Vagina (tissue), 2 donors: ENCODE measurements at regions not wholly inside any gene's neighbourhood (a gene's known extent, or its start where the extent isn't known, plus 50 kb on each side); places are given as distances from the start of the nearest gene placed in this dataset.

Experiments
- DNase-seq, 2 donors: peaks; one replicate each; pipeline ENCODE4 v3.0.0-alpha.2; 2017; ENCODE audit errors: extremely low spot score in 2 of 2
- H3K27ac ChIP-seq: fragments of 200-600 bp; sonication (generic); one replicate; pipeline ENCODE4 v1.5.1; 2019
- H3K27me3 ChIP-seq: fragments of 200-600 bp; sonication (generic); one replicate; pipeline ENCODE4 v1.5.1; 2019
- H3K36me3 ChIP-seq, 2 donors: fragments of 200-600 bp; sonication (generic); one replicate each; pipeline ENCODE4 v1.5.1; 2017 to 2019
- H3K4me1 ChIP-seq: fragments of 200-600 bp; sonication (generic); one replicate; pipeline ENCODE4 v1.5.1; 2019
- H3K4me3 ChIP-seq, 2 donors: fragments of 200-600 bp; sonication (generic); 1 replicate in 1 of 2; 2 replicates in 1 of 2; pipeline ENCODE4 v1.5.1; 2016 to 2019
- H3K9me3 ChIP-seq: fragments of 200-600 bp; sonication (generic); one replicate; pipeline ENCODE4 v1.5.1; 2019
- POLR2A ChIP-seq, 2 donors: fragments of 450-650 bp; IDR thresholded peaks; one replicate each; pipeline ENCODE4 v1.6.1; 2017; ENCODE audit warnings: antibody characterized with exemption in 2 of 2, mild to moderate bottlenecking in 2 of 2, moderate library complexity in 2 of 2
- POLR2AphosphoS5 ChIP-seq, 2 donors: sonication (generic); formaldehyde crosslinking; IDR thresholded peaks; one replicate each; pipeline ENCODE4 v1.9.0; 2017; ENCODE audit warnings: antibody characterized with exemption in 2 of 2, mild to moderate bottlenecking in 2 of 2, low read depth in 1 of 2; ENCODE audit not compliant: insufficient read depth in 1 of 2
- intact Hi-C: fragments of 100-400 bp; cut with DNase I; formaldehyde crosslinking; loops from one replicate; pipeline ENCODE4 v1.15.1; 2023
- TF ChIP-seq, protein P1 (sequence below), 3 experiments: fragments of 450-650 bp in 2 of 3; fragments of 200-600 bp in 1 of 3; sonication (generic) in 1 of 3; IDR thresholded peaks; one replicate each; pipeline ENCODE4 v1.5.1; 2017 to 2019; ENCODE audit warnings: antibody characterized with exemption in 3 of 3, mild to moderate bottlenecking in 2 of 3, moderate library complexity in 2 of 3

DNA sequence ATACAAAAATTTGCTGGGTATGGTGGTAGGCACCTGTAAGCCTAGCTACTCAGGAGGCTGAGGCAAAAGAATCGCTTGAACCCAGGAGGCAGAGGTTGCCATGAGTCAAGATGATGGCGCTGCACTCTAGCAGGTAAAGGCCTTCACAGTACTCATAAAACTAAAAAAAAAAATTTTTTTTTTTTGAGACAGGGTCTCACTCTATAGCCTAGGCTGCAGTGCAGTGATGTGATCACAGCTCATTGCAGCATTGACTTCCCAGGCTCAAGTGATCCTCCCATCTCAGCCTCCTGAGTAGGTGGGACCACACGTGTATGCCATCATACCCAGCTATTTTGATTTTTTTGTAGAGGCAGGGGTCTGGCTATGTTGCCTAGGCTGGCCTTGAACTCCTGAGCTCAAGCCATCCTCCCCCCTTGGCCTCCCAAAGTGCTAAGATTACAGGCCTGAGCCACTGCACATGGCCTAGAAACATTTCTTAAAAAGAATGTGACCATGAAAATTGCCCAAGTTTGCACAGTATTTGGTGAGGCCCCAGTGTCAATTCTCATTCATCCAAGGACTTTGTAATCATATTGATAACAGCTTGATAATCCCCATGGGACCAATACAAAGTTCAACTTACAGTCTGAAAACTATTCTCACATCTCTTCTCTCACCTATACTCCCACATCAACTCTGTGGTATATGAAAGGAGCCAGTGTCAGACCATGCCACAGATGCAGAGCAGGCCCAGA lies 64.2 kb upstream of the MYCN start:
- DNase-seq, result no peak

DNA sequence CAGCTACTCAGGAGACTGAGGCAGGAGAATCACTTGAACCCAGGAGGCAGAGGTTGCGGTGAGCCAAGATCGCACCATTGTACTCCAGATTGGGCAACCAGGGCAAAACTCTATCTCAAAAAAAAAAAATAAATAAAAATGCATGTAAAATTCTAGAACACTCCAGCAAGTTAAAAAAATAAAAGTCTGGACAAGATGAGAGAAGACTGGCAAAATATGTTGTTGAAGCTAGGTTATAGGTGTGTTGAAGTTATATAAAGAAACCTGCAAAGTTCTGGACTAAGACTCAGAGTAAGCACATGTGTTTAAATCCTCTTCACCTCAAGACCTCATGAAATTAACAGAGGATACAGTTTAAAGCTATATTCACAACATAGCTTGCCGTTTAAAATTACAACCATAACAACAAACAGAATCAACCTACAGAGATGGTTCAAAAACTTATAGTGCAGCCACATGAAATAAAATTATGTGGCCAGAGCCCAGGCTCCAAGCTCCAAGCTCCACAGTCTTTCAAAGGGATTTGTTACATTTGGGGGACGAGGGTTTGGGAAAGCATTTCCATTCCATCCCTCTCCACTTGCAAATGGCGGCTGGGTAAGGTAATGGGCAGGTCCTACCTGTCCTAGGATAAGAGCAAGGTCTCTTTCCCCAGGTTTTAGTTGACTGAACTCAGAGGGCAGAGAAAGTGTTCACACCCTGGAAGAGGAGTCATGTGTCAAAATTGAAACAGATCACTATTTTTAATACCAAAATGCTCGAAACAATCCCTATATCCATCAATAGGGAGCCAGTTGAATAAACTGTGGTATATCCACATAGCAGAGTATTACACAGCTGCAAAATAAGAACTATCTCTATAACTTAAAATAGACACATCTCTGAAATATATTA lies 59.9 kb upstream of the MYCN start:
- Histone ChIP-seq H3K4me3 (no peak overlapping the region), H3K36me3 (no peaks in the 10 kb centered on the region), H3K9me3 (no peaks in the 10 kb centered on the region), H3K27ac (no peak overlapping the region), H3K27me3 (no peaks in the 10 kb centered on the region), H3K4me1 (no peaks in the 10 kb centered on the region)
- intact Hi-C loops, result no loop called here
- TF ChIP-seq POLR2A (IDR thresholded peaks at IDR 0.05) (no peak), POLR2AphosphoS5 (IDR thresholded peaks at IDR 0.05; ENCODE audit: insufficient read depth in 1 of 2, low read depth in 1 of 2) (no peak)
- TF ChIP-seq, protein P1, sequence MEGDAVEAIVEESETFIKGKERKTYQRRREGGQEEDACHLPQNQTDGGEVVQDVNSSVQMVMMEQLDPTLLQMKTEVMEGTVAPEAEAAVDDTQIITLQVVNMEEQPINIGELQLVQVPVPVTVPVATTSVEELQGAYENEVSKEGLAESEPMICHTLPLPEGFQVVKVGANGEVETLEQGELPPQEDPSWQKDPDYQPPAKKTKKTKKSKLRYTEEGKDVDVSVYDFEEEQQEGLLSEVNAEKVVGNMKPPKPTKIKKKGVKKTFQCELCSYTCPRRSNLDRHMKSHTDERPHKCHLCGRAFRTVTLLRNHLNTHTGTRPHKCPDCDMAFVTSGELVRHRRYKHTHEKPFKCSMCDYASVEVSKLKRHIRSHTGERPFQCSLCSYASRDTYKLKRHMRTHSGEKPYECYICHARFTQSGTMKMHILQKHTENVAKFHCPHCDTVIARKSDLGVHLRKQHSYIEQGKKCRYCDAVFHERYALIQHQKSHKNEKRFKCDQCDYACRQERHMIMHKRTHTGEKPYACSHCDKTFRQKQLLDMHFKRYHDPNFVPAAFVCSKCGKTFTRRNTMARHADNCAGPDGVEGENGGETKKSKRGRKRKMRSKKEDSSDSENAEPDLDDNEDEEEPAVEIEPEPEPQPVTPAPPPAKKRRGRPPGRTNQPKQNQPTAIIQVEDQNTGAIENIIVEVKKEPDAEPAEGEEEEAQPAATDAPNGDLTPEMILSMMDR (IDR thresholded peaks at IDR 0.05), result no peak
- DNase-seq, result no peak

More for the DNA sequence above, 64.2 kb upstream of the MYCN start:
- Histone ChIP-seq H3K27ac (no peak overlapping the region), H3K9me3 (no peaks in the 10 kb centered on the region), H3K36me3 (no peaks in the 10 kb centered on the region), H3K4me1 (no peaks in the 10 kb centered on the region), H3K27me3 (no peaks in the 10 kb centered on the region), H3K4me3 (no peak overlapping the region)
- TF ChIP-seq, protein P1 (IDR thresholded peaks at IDR 0.05), result no peak
- TF ChIP-seq POLR2AphosphoS5 (IDR thresholded peaks at IDR 0.05; ENCODE audit: insufficient read depth in 1 of 2, low read depth in 1 of 2), result no peak
- TF ChIP-seq POLR2A (IDR thresholded peaks at IDR 0.05), result no peak
- intact Hi-C loops, result no loop called here

GRCh38 chr2:15881120-15881433 lies 59.3 kb upstream of the MYCN start:
- no peak overlapping the region for H3K27ac ChIP-seq
- no peak for TF ChIP-seq POLR2A (IDR thresholded peaks at IDR 0.05)
- no peak for TF ChIP-seq POLR2AphosphoS5 (IDR thresholded peaks at IDR 0.05; ENCODE audit: insufficient read depth in 1 of 2, low read depth in 1 of 2)
- TF ChIP-seq, protein P1 (IDR thresholded peaks at IDR 0.05), result no peak
- no peaks in the 10 kb centered on the region for H3K27me3 ChIP-seq
- no peaks in the 10 kb centered on the region for H3K36me3 ChIP-seq
- no peaks in the 10 kb centered on the region for H3K4me1 ChIP-seq
- DNase-seq, result no peak
- H3K4me3 ChIP-seq, result no peak overlapping the region
- intact Hi-C loops, result no loop called here
- no peaks in the 10 kb centered on the region for H3K9me3 ChIP-seq

GRCh38 chr2:15881676-15882075 lies 58.7 kb upstream of the MYCN start:
- DNase-seq, result no peak
- Histone ChIP-seq H3K27me3 (no peaks in the 10 kb centered on the region), H3K36me3 (no peaks in the 10 kb centered on the region), H3K9me3 (no peaks in the 10 kb centered on the region), H3K4me3 (no peak overlapping the region), H3K27ac (no peak overlapping the region), H3K4me1 (no peaks in the 10 kb centered on the region)
- intact Hi-C loops, result no loop called here
- TF ChIP-seq POLR2AphosphoS5 (IDR thresholded peaks at IDR 0.05; ENCODE audit: insufficient read depth in 1 of 2, low read depth in 1 of 2) (no peak), POLR2A (IDR thresholded peaks at IDR 0.05) (no peak)
- TF ChIP-seq, protein P1 (IDR thresholded peaks at IDR 0.05), result no peak
